H54 (cell line): ENCODE measurements at regions not wholly inside any gene's neighbourhood (a gene's known extent, or its start where the extent isn't known, plus 50 kb on each side); places are given as distances from the start of the nearest gene placed in this dataset.

ENCODE experiments used
- DNase-seq: peaks from one replicate; pipeline ENCODE4 v3.0.0; 2011; ENCODE audit warnings: low spot score, mixed read lengths; ENCODE audit not compliant: insufficient read length
- FAIRE-seq: peaks from 3 replicates; lab custom pipeline; 2011; peaks lifted over from hg19 to GRCh38; lab: Jason Lieb, UNC
- POLR2A ChIP-seq: IDR thresholded peaks from 2 replicates; pipeline ENCODE4 v1.6.1; 2011; ENCODE audit warnings: low read depth, mild to moderate bottlenecking, low read length

DNA sequence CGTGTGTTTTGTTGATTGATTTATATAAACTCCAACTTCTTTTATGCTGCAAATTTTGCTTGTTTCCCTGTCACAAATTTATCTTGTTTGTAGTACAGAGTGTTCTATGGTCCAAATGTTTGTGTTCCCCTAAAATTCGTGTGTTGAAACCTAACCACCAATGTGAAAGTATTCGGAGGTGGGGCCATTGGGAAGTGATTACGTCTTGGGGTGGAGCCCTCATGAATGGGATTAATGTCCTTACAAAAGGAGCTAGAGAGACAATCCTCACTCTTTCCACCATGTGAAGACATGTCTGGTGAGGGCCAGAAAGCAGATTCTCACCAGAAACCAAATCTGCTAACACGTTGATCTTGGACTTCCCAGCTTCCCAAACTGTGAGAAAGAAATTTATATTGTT, 262.0 kb downstream of the MAN2A1 start:
- DNase-seq (no peak), FAIRE-seq (no peak)

DNA sequence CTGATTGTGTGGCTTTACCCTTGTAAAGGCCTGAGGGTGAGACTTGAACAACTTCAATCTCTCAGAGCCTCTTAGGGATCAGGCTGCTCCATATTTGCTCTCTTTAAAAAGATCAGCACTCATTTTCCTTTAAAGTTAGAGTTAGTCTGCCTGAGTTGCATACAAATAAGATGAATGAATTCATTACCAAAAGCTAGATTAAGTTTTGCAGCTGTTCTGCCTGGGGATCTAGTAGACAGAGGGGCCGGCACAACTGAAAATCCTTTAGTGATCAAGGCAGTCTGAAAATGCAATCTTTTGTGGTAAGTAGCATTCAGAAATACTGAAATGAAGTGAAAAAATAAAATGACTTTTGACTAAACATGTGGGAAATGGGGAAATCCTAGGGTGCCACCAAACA, 264.0 kb downstream of the MAN2A1 start:
- no peak for TF ChIP-seq POLR2A
- DNase-seq (no peak), FAIRE-seq (no peak)

More for the DNA sequence above, 262.0 kb downstream of the MAN2A1 start:
- no peak for TF ChIP-seq POLR2A

DNA sequence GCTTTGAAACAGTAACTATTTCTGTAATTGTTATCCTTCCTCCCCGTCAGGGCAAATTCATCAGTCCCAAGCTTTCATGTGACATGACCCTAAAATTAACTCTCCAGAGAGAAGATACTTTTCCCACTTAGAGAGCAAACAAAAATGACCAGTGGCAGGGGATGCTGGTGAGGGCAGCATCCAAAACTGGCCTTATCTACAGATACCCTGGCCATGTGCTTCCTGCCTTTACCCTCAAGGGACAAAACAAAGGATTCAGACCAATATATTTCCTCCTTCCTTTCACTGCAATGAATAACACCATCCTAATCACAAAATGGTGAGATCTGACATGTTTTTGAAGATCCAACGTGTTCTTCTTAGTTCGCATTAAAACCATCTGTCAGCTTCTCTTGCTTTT, 267.2 kb downstream of the MAN2A1 start:
- FAIRE-seq (no peak), DNase-seq (no peak)
- no peak for TF ChIP-seq POLR2A

DNA sequence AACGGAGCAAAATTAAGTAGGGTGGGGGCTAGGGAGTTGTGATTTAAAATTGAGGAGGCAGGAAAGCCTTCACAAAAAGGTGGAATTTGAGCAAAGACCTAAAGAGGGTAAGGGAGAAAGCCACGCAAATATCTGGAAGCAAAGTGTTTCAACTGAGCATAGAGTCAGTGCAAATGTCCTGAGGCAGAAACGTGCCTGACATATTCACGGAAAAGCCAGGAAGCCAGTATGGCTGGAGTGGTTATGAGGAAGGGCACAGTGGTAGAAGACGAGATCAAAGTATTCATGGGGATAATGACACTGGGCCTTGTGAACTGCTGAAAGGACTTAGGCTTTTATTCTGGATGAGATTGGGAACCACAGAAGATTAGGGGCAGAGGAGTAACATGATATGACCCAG, 268.4 kb downstream of the MAN2A1 start:
- no peak for DNase-seq
- FAIRE-seq = no peak
- TF ChIP-seq POLR2A = no peak

DNA sequence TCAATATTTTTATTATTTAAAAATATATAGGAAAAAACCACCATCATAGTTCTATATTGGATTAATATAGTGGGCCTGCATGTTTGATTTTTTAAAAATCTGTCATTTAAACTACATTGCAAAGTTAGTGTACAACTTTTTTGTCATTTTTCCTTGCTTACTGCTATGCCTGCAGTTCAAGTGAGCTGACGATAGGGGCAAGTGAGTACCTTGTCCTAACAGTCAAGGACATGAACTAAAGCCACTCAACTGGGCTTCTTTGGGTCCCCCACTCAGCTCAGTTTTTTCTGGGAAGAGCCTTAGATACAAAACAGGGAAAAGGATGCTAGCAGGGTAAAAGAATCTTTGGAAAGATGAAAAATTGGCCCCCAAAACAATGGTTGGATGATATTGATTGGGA, 269.9 kb downstream of the MAN2A1 start:
- TF ChIP-seq POLR2A = no peak
- FAIRE-seq (peak; percentile 6), DNase-seq (no peak)

DNA sequence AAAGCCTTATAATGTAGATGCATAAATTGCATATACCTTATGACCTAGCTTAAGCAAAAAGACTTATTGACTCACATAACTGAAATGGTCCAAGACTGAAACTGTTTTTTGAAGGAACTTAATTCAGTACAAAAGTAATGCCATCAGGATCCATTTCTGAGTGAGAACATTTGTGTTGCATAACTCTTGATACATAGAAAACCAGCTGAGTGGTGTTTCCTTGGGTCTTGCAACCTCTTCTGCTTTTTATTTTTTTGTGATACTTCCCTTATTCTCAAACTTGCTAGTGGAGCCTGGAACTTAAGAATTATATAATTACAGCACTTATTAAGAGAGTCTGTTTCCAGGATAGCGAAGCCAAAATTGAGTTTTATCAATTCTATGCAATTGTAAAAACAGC, 272.0 kb downstream of the MAN2A1 start:
- DNase-seq (no peak), FAIRE-seq (no peak)
- no peak for TF ChIP-seq POLR2A

DNA sequence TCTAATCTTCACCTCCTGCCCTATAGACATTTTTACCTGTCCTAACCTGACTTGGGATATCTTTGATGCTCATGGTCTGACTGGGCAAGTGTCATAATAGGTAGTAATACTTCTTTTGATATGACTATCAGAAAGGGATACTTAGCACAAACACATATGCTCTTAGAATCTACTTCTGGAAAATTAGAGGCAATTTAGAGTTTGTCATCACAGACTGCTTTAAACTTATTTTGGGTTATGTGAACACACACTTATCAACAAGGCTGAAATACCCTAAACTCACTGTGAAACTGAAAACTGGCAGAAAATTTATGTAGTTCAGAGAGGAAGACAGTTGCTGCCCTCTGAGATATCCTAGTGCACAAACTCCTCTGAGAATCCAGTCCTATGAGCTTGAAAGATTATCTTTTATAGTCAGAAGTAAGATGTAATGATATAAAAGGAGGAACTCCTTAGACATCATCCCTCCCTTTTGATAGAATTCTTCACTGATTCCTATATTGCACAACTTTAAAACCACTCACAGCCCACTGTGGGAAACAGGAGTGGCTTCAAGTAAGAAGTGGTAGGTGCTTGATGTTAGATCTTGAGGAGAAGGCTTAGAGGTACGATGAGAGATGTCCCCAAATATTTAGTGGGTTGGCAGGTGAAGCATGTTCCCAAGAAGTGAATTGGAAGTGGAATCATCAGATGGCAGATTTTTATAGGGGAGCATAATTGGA, 273.3 kb downstream of the MAN2A1 start:
- TF ChIP-seq POLR2A = no peak
- DNase-seq (no peak), FAIRE-seq (no peak)

DNA sequence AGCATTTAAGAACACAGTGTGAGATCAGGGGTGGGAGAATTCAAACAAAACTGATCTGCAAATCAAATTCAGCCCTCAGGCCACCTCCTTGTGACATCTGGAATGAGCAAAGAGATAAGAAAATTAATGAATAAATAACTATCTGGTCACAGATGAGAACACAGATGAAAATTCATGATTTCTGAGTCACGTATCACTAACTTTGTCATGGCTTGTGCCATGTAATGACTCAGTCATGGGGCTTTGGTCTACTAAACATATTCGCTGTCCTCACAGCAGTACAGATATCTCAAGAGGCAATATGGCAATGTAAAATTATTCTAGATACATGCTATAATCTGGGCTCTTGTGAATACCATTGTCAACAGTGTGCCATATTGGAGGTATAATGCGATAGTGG, 274.4 kb downstream of the MAN2A1 start:
- TF ChIP-seq POLR2A = no peak
- FAIRE-seq = no peak
- DNase-seq = no peak

DNA sequence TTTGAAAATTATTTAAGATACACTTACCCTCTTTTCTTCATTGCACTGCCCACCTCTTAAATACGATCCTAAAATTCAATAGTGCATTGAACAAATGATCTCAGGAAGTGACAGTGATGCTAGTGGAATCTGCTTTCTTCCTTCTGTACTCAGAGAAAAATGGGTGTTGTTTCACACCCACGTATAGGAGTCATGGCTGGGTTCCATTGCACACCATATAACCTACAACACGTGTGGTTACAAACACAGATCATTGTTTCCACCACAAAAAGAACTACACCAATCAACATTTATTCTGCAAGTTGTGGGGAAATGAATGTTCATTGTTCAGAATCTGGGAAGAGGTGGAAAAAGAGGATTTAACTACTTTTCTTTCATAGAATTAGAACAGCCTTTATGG, 275.9 kb downstream of the MAN2A1 start:
- FAIRE-seq = no peak
- no peak for DNase-seq
- TF ChIP-seq POLR2A = no peak

DNA sequence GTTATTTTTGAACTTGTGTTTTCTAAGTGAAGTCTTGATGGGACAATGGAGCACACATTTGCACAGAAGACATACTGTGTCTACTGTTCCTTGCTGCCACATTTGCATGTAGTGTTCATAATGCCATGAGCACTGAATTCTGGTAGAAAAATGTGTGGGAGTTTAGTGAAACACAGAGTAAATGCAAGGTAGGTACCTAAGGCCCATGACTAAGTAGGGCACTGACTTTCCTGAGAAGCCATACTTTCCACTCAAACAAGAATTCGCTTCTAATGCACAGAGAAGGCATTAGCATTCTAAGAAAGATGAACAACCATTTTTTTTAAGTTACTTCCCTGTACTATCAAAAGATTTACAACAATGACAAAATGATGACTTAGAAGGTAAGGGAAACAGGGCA, 282.2 kb downstream of the MAN2A1 start:
- FAIRE-seq = no peak
- no peak for DNase-seq
- TF ChIP-seq POLR2A = no peak

DNA sequence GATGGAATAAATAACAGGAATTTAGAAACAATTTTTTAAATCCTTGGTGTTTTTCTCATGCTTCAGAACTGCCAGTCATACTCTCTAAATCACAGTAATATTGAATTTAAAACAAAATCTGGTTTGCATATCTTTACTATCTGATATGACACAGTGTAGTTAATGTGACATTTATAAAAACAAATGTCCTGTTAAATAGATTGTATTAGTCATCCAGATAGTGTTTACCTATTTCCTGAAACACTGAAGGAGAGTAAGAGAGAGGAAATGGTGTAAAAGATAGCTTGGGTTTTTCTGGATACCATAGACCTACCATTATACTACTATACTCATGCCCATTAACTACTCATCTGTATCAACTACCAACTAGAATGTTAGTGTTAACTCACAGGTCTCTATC, 292.3 kb downstream of the MAN2A1 start:
- no peak for TF ChIP-seq POLR2A
- no peak for FAIRE-seq

DNA sequence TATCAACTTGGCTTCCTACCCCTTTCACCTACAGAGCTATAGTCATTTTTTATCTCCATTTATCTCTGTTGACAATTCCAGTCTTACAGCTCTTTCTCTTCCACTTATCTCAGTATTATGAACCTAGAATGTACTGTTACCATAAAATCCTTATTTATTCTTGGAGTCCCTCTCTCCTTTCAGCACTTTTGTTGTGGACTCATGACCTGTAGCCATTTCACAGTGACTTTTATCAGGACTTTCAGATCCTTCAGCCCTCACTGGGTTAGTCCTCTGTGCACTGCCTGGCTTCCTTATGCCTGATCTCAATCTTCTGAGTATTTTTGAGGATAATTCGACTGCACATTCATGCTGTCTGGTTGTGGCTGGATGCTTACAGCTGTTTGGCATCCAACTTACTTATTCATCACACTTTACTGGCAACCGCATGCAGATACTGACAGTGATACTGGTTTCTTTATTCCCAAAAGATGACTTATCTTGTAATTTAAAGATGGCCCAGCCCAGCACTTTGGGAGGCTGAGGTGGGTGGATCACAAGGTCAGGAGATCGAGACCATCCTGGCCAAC, 293.3 kb downstream of the MAN2A1 start:
- DNase-seq = no peak
- no peak for FAIRE-seq
- no peak for TF ChIP-seq POLR2A

More for the DNA sequence above, 292.3 kb downstream of the MAN2A1 start:
- no peak for DNase-seq

DNA sequence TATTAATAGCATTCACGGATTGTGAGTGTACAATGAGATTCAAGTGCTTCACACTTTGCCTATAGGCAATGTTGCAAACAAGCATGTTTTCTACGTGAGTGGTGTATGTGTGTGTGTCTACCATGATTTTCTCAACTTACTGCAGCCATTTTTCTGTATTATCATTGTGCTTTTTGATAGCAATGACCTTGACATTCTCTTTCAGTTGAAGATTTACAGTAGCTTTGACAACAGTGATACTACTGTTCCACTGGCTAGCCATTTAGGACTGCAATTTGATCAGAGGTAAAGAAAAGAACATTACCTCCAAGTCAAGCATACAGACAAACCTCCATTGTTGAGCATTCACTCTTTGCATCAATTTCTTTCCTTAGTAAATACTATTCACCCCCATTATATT, 297.0 kb downstream of the MAN2A1 start:
- no peak for DNase-seq
- FAIRE-seq = no peak
- TF ChIP-seq POLR2A = no peak

DNA sequence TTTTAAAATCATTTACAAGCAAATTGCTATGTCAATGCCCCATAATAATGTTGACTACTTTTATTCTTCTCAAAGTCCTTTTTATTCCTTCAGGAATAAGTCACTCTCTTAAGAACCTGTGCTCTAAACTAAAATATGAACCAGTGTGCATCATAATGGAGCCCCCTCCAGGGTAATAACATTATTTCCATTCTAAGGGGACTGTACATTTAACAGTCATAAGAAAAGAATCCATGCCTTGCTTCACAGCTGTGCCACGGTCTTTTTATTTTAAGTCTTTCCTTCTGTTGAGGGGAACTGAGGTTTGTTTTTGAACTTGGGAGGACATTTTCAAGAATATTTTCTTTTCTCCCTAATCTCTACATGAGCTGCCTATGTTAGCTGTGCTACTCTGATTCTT, 297.6 kb downstream of the MAN2A1 start:
- FAIRE-seq = no peak
- DNase-seq = no peak
- TF ChIP-seq POLR2A = no peak

DNA sequence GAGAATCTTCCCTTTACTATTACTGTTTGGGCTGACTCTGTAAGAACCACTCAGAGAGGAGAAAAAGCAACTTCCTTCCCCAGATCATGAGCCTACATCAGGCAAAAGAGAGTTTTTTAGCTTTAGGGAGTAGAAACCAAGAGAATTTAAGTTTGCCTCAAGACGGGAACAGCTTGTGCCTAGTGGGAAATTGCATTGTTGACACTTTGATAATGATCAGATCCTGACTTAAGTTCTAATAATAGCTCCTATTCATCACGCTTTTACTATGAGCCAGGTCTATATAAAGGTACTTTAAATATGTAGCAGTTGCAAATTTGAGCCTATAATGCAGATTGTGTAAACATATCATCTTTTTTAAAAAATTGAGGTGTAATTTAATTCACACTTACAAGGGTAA, 298.2 kb downstream of the MAN2A1 start:
- FAIRE-seq (no peak), DNase-seq (no peak)
- no peak for TF ChIP-seq POLR2A
